Retinal pigment epithelial cell (primary cell): ENCODE measurements at regions not wholly inside any gene's neighbourhood (a gene's known extent, or its start where the extent isn't known, plus 50 kb on each side); places are given as distances from the start of the nearest gene placed in this dataset.

Source experiments
- DNase-seq: peaks from one replicate; pipeline ENCODE4 v3.0.0-alpha.2; 2010; ENCODE audit warnings: low read depth
- H3K4me3 ChIP-seq: 2 replicates; pipeline ENCODE4 v1.5.1; 2011; ENCODE audit warnings: mild to moderate bottlenecking, low read length, control low read depth, moderate library complexity
- CTCF ChIP-seq: conservative IDR thresholded peaks from 2 replicates; pipeline ENCODE4 v1.5.1; 2011; ENCODE audit warnings: low read depth, low read length, control low read depth, inconsistent platforms

GRCh38 chr4:17060230-17060629 is 161.8 kb upstream of the LDB2 start:
- no peak for TF ChIP-seq CTCF
- DNase-seq: no peak
- H3K4me3 ChIP-seq: no peak overlapping the region

GRCh38 chr4:17058916-17059741 is 160.7 kb upstream of the LDB2 start:
- no peak for DNase-seq
- H3K4me3 ChIP-seq: no peak overlapping the region
- TF ChIP-seq CTCF: no peak

DNA sequence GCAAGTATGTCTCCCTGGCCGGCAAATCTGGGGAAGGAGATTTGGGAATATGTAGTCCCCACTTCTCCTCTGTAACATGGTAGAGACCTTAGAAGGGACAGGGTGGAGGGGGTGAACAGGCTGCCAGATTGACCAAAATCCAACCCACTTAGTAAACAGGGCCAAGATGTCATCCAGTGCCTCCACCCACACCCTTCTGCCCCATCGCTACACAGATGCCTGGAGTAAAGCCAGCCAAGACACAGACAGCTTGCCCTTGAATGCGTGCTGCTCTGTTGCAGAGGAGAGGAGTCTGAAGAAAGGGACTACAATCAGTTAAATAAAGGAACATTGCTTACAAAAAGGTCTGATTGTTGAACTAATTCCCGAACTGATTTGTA is 160.1 kb upstream of the LDB2 start:
- H3K4me3 ChIP-seq: no peak overlapping the region
- DNase-seq: no peak
- no peak for TF ChIP-seq CTCF

- TF ChIP-seq CTCF: no peak
- H3K4me3 ChIP-seq: no peak overlapping the region
- no peak for DNase-seq
Observed at GRCh38 chr4:17057035-17057434, 158.6 kb upstream of the LDB2 start.

DNA sequence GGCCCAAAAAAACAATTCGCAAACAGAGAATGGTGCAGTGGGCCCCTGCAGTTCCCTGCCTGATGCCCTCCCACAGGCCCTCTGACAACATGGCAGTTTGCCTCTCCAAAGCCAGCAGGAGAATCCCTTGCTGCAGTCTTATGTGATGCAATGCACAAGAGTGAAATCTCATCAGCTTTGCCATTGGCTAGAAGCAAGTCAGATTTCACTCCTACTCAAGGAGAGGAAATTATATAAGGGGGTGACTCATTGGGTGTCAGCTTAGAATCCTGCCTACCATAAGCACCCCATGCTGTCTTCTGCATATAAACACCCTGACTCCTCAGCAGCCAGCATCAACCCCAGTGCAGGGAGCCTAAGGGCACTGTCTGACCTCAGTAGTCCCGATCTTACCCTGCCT is 157.3 kb upstream of the LDB2 start:
- no peak overlapping the region for H3K4me3 ChIP-seq
- TF ChIP-seq CTCF: no peak
- no peak for DNase-seq

- H3K4me3 ChIP-seq: no peak overlapping the region
- TF ChIP-seq CTCF: no peak
- DNase-seq: no peak
Observed at GRCh38 chr4:17045866-17046265, 147.4 kb upstream of the LDB2 start.

DNA sequence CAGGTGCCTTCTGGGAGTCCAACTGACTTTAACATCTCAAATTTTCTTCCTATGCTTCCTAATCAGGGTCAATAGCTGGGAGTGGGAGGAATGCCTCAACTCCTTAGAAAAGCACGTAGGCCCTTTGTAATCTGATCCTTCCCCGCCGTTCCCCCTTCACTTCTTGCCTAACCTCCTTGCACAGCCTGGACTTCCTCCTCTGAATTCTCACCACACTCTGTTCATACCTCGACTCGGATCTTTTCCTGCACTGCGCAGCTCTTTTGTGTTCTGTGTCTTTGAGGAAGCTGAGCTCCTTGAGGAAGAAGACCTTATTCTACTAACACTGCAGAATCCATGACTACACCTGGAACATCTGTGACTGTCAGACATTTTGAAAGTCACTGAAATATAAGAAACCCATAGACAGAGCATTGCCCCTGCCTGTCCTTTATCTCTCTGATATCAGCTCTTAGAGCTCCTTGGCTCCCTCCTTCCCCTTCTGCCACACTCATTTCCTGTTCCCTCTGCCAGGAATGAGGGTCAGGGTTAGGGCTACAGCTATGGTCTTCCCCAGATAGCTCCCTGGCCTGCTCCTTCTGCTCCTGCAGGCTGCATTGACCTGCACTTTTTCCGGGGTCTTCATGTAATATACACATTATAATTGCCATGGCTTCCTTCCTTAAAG is 140.2 kb upstream of the LDB2 start:
- H3K4me3 ChIP-seq: no peak overlapping the region
- TF ChIP-seq CTCF: no peak
- no peak for DNase-seq
